Psoas muscle (tissue), 7 donors: ENCODE measurements at regions not wholly inside any gene's neighbourhood (a gene's known extent, or its start where the extent isn't known, plus 50 kb on each side); places are given as distances from the start of the nearest gene placed in this dataset.

Experiments used
- ATAC-seq, 4 donors: fragments of 200-7000 bp; cut with Tn5 transposase; one replicate each; pipeline ENCODE4 v1.9.1; 2020; ENCODE audit warnings: moderate library complexity in 3 of 4, mild to moderate bottlenecking in 2 of 4
- DNase-seq, 2 donors: peaks; one replicate each; pipeline ENCODE4 v3.0.0-alpha.2; 2020
- H3K27ac ChIP-seq: fragments of 200-600 bp; one replicate; pipeline ENCODE4 v1.8.0; 2022
- H3K27me3 ChIP-seq, 3 donors: fragments of 200-600 bp in 1 of 3; one replicate each; pipeline versions ENCODE4 v1.6.1 to v1.8.0; 2013 to 2022; ENCODE audit warnings: low read length in 2 of 3, mild to moderate bottlenecking in 2 of 3, moderate library complexity in 1 of 3; ENCODE audit not compliant: insufficient read depth in 3 of 3
- H3K36me3 ChIP-seq, 2 donors: fragments of 200-600 bp in 1 of 2; one replicate each; pipeline versions ENCODE4 v1.6.1 to v1.8.0; 2013 to 2022; ENCODE audit warnings: low read depth in 1 of 2, mild to moderate bottlenecking in 1 of 2, moderate library complexity in 1 of 2; ENCODE audit not compliant: insufficient read depth in 1 of 2
- H3K4me1 ChIP-seq: fragments of 200-600 bp; one replicate; pipeline ENCODE4 v1.8.0; 2022
- H3K4me3 ChIP-seq: fragments of 200-600 bp; one replicate; pipeline ENCODE4 v1.8.0; 2022; ENCODE audit warnings: mild to moderate bottlenecking
- H3K9me3 ChIP-seq: fragments of 200-600 bp; one replicate; pipeline ENCODE4 v1.8.0; 2022
- CTCF ChIP-seq: fragments of 200-600 bp; IDR thresholded peaks from one replicate; pipeline ENCODE4 v1.8.0; 2022; ENCODE audit warnings: antibody characterized with exemption
- WGBS, 3 donors: extraction: QIAGEN DNeasy Blood & Tissue Kit; methylation state at CpG; one replicate each; pipeline versions ENCODE4 v1.1.6 to v1.1.7; 2013; 5-methylcytosine and 5-hydroxymethylcytosine counted together
- intact Hi-C, 2 donors: fragments of 100-400 bp; cut with DNase I; formaldehyde crosslinking; loops; one replicate each; pipeline versions ENCODE4 v1.11.0 to v1.14.2; 2022
- donor health status: healthy with polysubstance abuse.
- donor health status: DM: no; HTN: no; CAD: no; lungs with moderate emphysema.
- donor health status: Bipolar disorder and iron deficiency.
- donor health status: healthy.
- donor health status: DM: yes; HTN: yes; CAD: no.
- donor health status: DM: no; HTN: no; CAD: no.
- donor health status: DM: yes; HTN: yes; CAD: no.

GRCh38 chr1:3986686-3987218 is 86.7 kb upstream of the C1orf174 start:
- intact Hi-C loops: no loop called here
- no peak for TF ChIP-seq CTCF
- peaks cover 10% of the 10 kb centered on the region for H3K9me3 ChIP-seq
- peaks cover 0 to 6% (median 0%) of the 10 kb centered on the region in 3 donors for H3K27me3 ChIP-seq
- no peak for ATAC-seq
- no peak overlapping the region for H3K27ac ChIP-seq
- no peak overlapping the region for H3K4me3 ChIP-seq
- H3K36me3 ChIP-seq: no peaks in the 10 kb centered on the region
- no peaks in the 10 kb centered on the region for H3K4me1 ChIP-seq
- WGBS, 3 donors: 68 to 73% (median 72%) methylated on average over 13 of the region's 13 CpGs
- DNase-seq: no peak

- TF ChIP-seq CTCF: no peak
- WGBS, 3 donors: 21 to 50% (median 36%) methylated on average over 2 of the region's 2 CpGs
- H3K4me3 ChIP-seq: no peak overlapping the region
- no peak overlapping the region for H3K27ac ChIP-seq
- H3K36me3 ChIP-seq: no peaks in the 10 kb centered on the region
- ATAC-seq (no peak), DNase-seq (no peak)
- no peaks in the 10 kb centered on the region for H3K4me1 ChIP-seq
- peaks cover 10% of the 10 kb centered on the region for H3K9me3 ChIP-seq
- peaks cover 0 to 4% (median 0%) of the 10 kb centered on the region in 3 donors for H3K27me3 ChIP-seq
- intact Hi-C loops: no loop called here
Observed at GRCh38 chr1:3987669-3988235, 87.7 kb upstream of the C1orf174 start.

GRCh38 chr1:3988431-3988830 is 88.4 kb upstream of the C1orf174 start:
- DNase-seq (no peak), ATAC-seq (no peak)
- H3K9me3 ChIP-seq: peaks cover 10% of the 10 kb centered on the region
- intact Hi-C loops: no loop called here
- H3K27me3 ChIP-seq: peaks cover 0 to 4% (median 0%) of the 10 kb centered on the region in 3 donors
- no peak overlapping the region for H3K4me3 ChIP-seq
- 83 to 91% (median 84%) methylated on average over 7 of the region's 7 CpGs for WGBS, 3 donors
- TF ChIP-seq CTCF: no peak
- H3K36me3 ChIP-seq: no peaks in the 10 kb centered on the region
- H3K27ac ChIP-seq: no peak overlapping the region
- no peaks in the 10 kb centered on the region for H3K4me1 ChIP-seq

- ATAC-seq: no peak
- no peak for DNase-seq
- Histone ChIP-seq H3K27me3 (peaks cover 0 to 4% (median 0%) of the 10 kb centered on the region in 3 donors), H3K36me3 (no peaks in the 10 kb centered on the region), H3K9me3 (peaks cover 10% of the 10 kb centered on the region), H3K4me1 (no peaks in the 10 kb centered on the region), H3K27ac (no peak overlapping the region), H3K4me3 (no peak overlapping the region)
- no peak for TF ChIP-seq CTCF
- intact Hi-C loops: no loop called here
- WGBS, 3 donors: 87 to 90% (median 89%) methylated on average over 2 of the region's 2 CpGs
Observed at GRCh38 chr1:3989465-3989864, 89.4 kb upstream of the C1orf174 start.
